ENCODE measurements at regions not wholly inside any gene's neighbourhood (a gene's known extent, or its start where the extent isn't known, plus 50 kb on each side); places are given as distances from the start of the nearest gene placed in this dataset.
"Not testable (repeated sequence)": the region's sequence is repeated elsewhere in the genome, so short reads cannot be mapped to it uniquely, and the experiment has no call there.

GRCh38 chr14:51595881-51596455 is 55.7 kb upstream of the FRMD6 start:
- TF ChIP-seq CTCF (IDR thresholded peaks at IDR 0.05; ENCODE audit: borderline replicate concordance) = no peak
- H3K36me3 ChIP-seq = no peaks in the 10 kb centered on the region

GRCh38 chr14:51596488-51597117 is 55.1 kb upstream of the FRMD6 start:
- no peak for DNase-seq
- peaks cover 9% of the 10 kb centered on the region for H3K27me3 ChIP-seq (ENCODE audit: low read depth)
- H3K4me3 ChIP-seq = no peak overlapping the region
- H3K4me1 ChIP-seq = no peaks in the 10 kb centered on the region
- no peaks in the 10 kb centered on the region for H3K36me3 ChIP-seq
- TF ChIP-seq CTCF (IDR thresholded peaks at IDR 0.05; ENCODE audit: borderline replicate concordance) = no peak
- no peaks in the 10 kb centered on the region for H3K9me3 ChIP-seq (replicated peaks)
- intact Hi-C loops (cut with micrococcal nuclease) = no loop called here
- H3K27ac ChIP-seq (replicated peaks) = no peak overlapping the region

More at GRCh38 chr14:51595881-51596455, 55.7 kb upstream of the FRMD6 start:
- Histone ChIP-seq H3K27ac (replicated peaks) (no peak overlapping the region), H3K9me3 (replicated peaks) (no peaks in the 10 kb centered on the region), H3K27me3 (ENCODE audit: low read depth) (peaks cover 9% of the 10 kb centered on the region), H3K4me1 (no peaks in the 10 kb centered on the region), H3K4me3 (no peak overlapping the region)
- DNase-seq = no peak
- intact Hi-C loops (cut with micrococcal nuclease) = no loop called here

GRCh38 chr14:51597261-51598001 is 54.3 kb upstream of the FRMD6 start:
- no peak for DNase-seq
- no peak overlapping the region for H3K27ac ChIP-seq (replicated peaks)
- intact Hi-C loops (cut with micrococcal nuclease) = no loop called here
- H3K9me3 ChIP-seq (replicated peaks) = no peaks in the 10 kb centered on the region
- H3K4me1 ChIP-seq = no peaks in the 10 kb centered on the region
- peaks cover 9% of the 10 kb centered on the region for H3K27me3 ChIP-seq (ENCODE audit: low read depth)
- no peak for TF ChIP-seq CTCF (IDR thresholded peaks at IDR 0.05; ENCODE audit: borderline replicate concordance)
- H3K4me3 ChIP-seq = no peak overlapping the region
- no peaks in the 10 kb centered on the region for H3K36me3 ChIP-seq

- H3K27me3 ChIP-seq (ENCODE audit: low read depth); H3K4me3 ChIP-seq; H3K36me3 ChIP-seq; intact Hi-C loops (cut with micrococcal nuclease); H3K4me1 ChIP-seq; DNase-seq; H3K9me3 ChIP-seq (replicated peaks); H3K27ac ChIP-seq (replicated peaks): not testable (repeated sequence)
Observed at GRCh38 chr14:51598924-51599600, 52.6 kb upstream of the FRMD6 start.

GRCh38 chr14:51600658-51601057 is 51.1 kb upstream of the FRMD6 start:
- Histone ChIP-seq H3K27ac (replicated peaks) (no peak overlapping the region), H3K9me3 (replicated peaks) (no peaks in the 10 kb centered on the region), H3K4me1 (no peaks in the 10 kb centered on the region), H3K36me3 (no peaks in the 10 kb centered on the region), H3K4me3 (no peak overlapping the region), H3K27me3 (ENCODE audit: low read depth) (no peaks in the 10 kb centered on the region)
- DNase-seq = no peak
- TF ChIP-seq CTCF (IDR thresholded peaks at IDR 0.05; ENCODE audit: borderline replicate concordance) = no peak
- intact Hi-C loops (cut with micrococcal nuclease) = no loop called here

Data from left ventricle myocardium inferior (tissue), 1 donor.